HepG2 (cell line): ENCODE measurements at regions not wholly inside any gene's neighbourhood (a gene's known extent, or its start where the extent isn't known, plus 50 kb on each side); places are given as distances from the start of the nearest gene placed in this dataset.
A peak's percentile ranks its signal among the peaks of the same experiment; 100 is the strongest.

Source experiments
- ATAC-seq: fragments of 200-7000 bp; cut with Tn5 transposase; 3 replicates; pipeline ENCODE4 v1.9.1; 2020; ENCODE audit warnings: mild to moderate bottlenecking, moderate library complexity
- BruUV-seq: library from RNA; stranded (reverse); fragments of 400-500 nt; replicated peaks from 2 replicates; lab custom pipeline; 2021; lab: Mats Ljungman, UMichigan
- CTCF ChIA-PET: fragments of 300-600 bp; formaldehyde crosslinking; extraction: SDS; loops from one replicate; lab custom pipeline; 2021; ENCODE audit warnings: low total read pairs, inconsistent platforms, low intra/inter-chr PET ratio; lab: Yijun Ruan, JAX
- POLR2A ChIA-PET: fragments of 350-600 bp; sonication (Branson Sonifier 250); formaldehyde crosslinking; loops from one replicate; lab custom pipeline; 2020; ENCODE audit warnings: antibody characterized with exemption, inconsistent platforms; lab: Yijun Ruan, JAX
- DNase-seq: peaks from one replicate; pipeline ENCODE4 v3.0.0-alpha.2; 2015; ENCODE audit warnings: low spot score
- FAIRE-seq: peaks from 3 replicates; lab custom pipeline; 2011; peaks lifted over from hg19 to GRCh38; lab: Jason Lieb, UNC
- H2AFZ ChIP-seq: one replicate; pipeline ENCODE4 v1.6.1; 2011; ENCODE audit warnings: low read length, inconsistent platforms
- H3K27ac ChIP-seq: fragments of 300-600 bp; 3 replicates; pipeline ENCODE4 v1.8.0; 2011; ENCODE audit warnings: mixed run types, mild to moderate bottlenecking, mixed read lengths, low read length, inconsistent platforms; ENCODE audit not compliant: insufficient read depth; ENCODE audit errors: extremely low read length
- H3K27me3 ChIP-seq, 2 experiments: fragments of 200-600 bp in 1 of 2; 2 replicates in 1 of 2; 3 replicates in 1 of 2; pipeline versions ENCODE4 v1.6.0 to v1.8.0; 2011; ENCODE audit warnings: low read length in 2 of 2, mild to moderate bottlenecking in 2 of 2, moderate library complexity in 2 of 2, inconsistent platforms in 1 of 2; ENCODE audit not compliant: insufficient read depth in 2 of 2, control insufficient read depth in 1 of 2
- H3K36me3 ChIP-seq, 2 experiments: fragments of 200-600 bp in 1 of 2; replicated peaks in 1 of 2; 2 replicates in 1 of 2; 3 replicates in 1 of 2; pipeline versions ENCODE4 v1.5.1 to v1.8.0; 2011; ENCODE audit warnings: low read length in 2 of 2, inconsistent platforms in 1 of 2; ENCODE audit not compliant: insufficient read depth in 2 of 2, control insufficient read depth in 1 of 2
- H3K4me1 ChIP-seq: 2 replicates; pipeline ENCODE4 v1.5.1; 2012; ENCODE audit warnings: low read length, inconsistent platforms; ENCODE audit not compliant: insufficient read depth
- H3K4me2 ChIP-seq: 2 replicates; pipeline ENCODE4 v1.6.0; 2011; ENCODE audit warnings: low read depth, low read length, inconsistent platforms
- H3K4me3 ChIP-seq, 3 experiments: fragments of 200-600 bp in 1 of 3; sonication (generic), shearing (Covaris generic) in 1 of 3; replicated peaks in 1 of 3; 2 replicates each; pipeline ENCODE4 v1.5.1; 2011 to 2016; ENCODE audit warnings: low read length in 3 of 3, inconsistent platforms in 2 of 3, low read depth in 2 of 3, mild to moderate bottlenecking in 2 of 3, control low read depth in 1 of 3, mixed read lengths in 1 of 3; ENCODE audit not compliant: insufficient read depth in 1 of 3
- H3K79me2 ChIP-seq: one replicate; pipeline ENCODE4 v1.6.1; 2011; ENCODE audit warnings: low read length, inconsistent platforms; ENCODE audit not compliant: insufficient read depth
- H3K9ac ChIP-seq: 2 replicates; pipeline ENCODE4 v1.6.0; 2011; ENCODE audit warnings: mild to moderate bottlenecking, low read depth, low read length, inconsistent platforms; ENCODE audit not compliant: insufficient read depth
- H3K9me3 ChIP-seq: 2 replicates; pipeline ENCODE4 v1.5.1; 2012; ENCODE audit warnings: mild to moderate bottlenecking, low read length
- H4K20me1 ChIP-seq: 2 replicates; pipeline ENCODE4 v1.6.0; 2011; ENCODE audit warnings: inconsistent platforms, mild to moderate bottlenecking, low read length, moderate library complexity; ENCODE audit not compliant: insufficient read depth
- AGO1 ChIP-seq: fragments of 200-400 bp; formaldehyde crosslinking; IDR thresholded peaks from 2 replicates; pipeline ENCODE4 v1.6.1; 2017; ENCODE audit warnings: mild to moderate bottlenecking, low read depth, low read length, moderate library complexity; ENCODE audit not compliant: poor library complexity, severe bottlenecking
- AKAP8 ChIP-seq: sonication (generic); formaldehyde crosslinking; IDR thresholded peaks from 2 replicates; pipeline ENCODE4 v1.5.1; 2020; ENCODE audit warnings: mild to moderate bottlenecking, missing genetic modification reagents
- ARNT ChIP-seq: fragments of 450-650 bp; IDR thresholded peaks from 2 replicates; pipeline ENCODE4 v1.6.1; 2017
- CENPX ChIP-seq: sonication (generic); formaldehyde crosslinking; IDR thresholded peaks from 2 replicates; pipeline ENCODE4 v1.9.0; 2021; ENCODE audit warnings: mild to moderate bottlenecking, missing genetic modification reagents, moderate library complexity
- DR1 ChIP-seq: sonication (generic); formaldehyde crosslinking; IDR thresholded peaks from 2 replicates; pipeline ENCODE4 v1.8.0; 2021; ENCODE audit warnings: mild to moderate bottlenecking, missing genetic modification reagents, inconsistent platforms
- MEIS1 ChIP-seq: sonication (generic); formaldehyde crosslinking; IDR thresholded peaks from 2 replicates; pipeline ENCODE4 v1.9.0; 2021; ENCODE audit warnings: mild to moderate bottlenecking, missing genetic modification reagents, moderate library complexity, borderline replicate concordance
- NFATC3 ChIP-seq: sonication (generic); formaldehyde crosslinking; IDR thresholded peaks from 2 replicates; pipeline ENCODE4 v1.5.1; 2020; ENCODE audit warnings: mild to moderate bottlenecking, missing genetic modification reagents
- PTBP1 ChIP-seq: fragments of 200-400 bp; formaldehyde crosslinking; IDR thresholded peaks from 2 replicates; pipeline ENCODE4 v1.6.1; 2018; ENCODE audit warnings: low read length, low read depth; ENCODE audit not compliant: poor library complexity, severe bottlenecking
- SMAD1 ChIP-seq: sonication (generic); formaldehyde crosslinking; IDR thresholded peaks from 2 replicates; pipeline ENCODE4 v1.4.0; 2020; ENCODE audit warnings: missing genetic modification reagents, low read depth, mild to moderate bottlenecking, borderline replicate concordance
- ZMYM2 ChIP-seq: sonication (generic); formaldehyde crosslinking; IDR thresholded peaks from 2 replicates; pipeline ENCODE4 v1.8.0; 2022; ENCODE audit warnings: mild to moderate bottlenecking, missing genetic modification reagents
- ZNF121 ChIP-seq: sonication (generic); formaldehyde crosslinking; IDR thresholded peaks from 2 replicates; pipeline ENCODE4 v1.5.0; 2020; ENCODE audit warnings: mild to moderate bottlenecking, missing genetic modification reagents
- ZNF451 ChIP-seq: sonication (generic); formaldehyde crosslinking; IDR thresholded peaks from 2 replicates; pipeline ENCODE4 v1.5.0; 2020; ENCODE audit warnings: mild to moderate bottlenecking, missing genetic modification reagents
- ZNF546 ChIP-seq: sonication (generic); formaldehyde crosslinking; conservative IDR thresholded peaks from 2 replicates; pipeline ENCODE4 v1.8.1; 2023; ENCODE audit warnings: mild to moderate bottlenecking, missing genetic modification reagents
- WGBS: methylation state at CpG from one replicate; pipeline ENCODE4 v1.1.6; 2017; ENCODE audit warnings: low lambda C conversion rate; 5-methylcytosine and 5-hydroxymethylcytosine counted together
- in situ Hi-C: cut with HindIII; loops from 2 replicates; pipeline ENCODE4 v1.10.0; 2017; ENCODE audit warnings: low pct_unique_long_range_greater_than_20kb; ENCODE audit not compliant: extremely low pct_ligation_motif_present
- intact Hi-C: fragments of 100-400 bp; cut with micrococcal nuclease; formaldehyde crosslinking; loops from one replicate; pipeline ENCODE4 v1.10.0; 2022; ENCODE audit not compliant: unreplicated experiment

- Histone ChIP-seq H3K4me2 (no peak overlapping the region), H3K79me2 (no peaks in the 10 kb centered on the region), H3K27me3 (no peaks in the 10 kb centered on the region), H3K4me3 (no peak overlapping the region), H3K27ac (no peak overlapping the region), H3K36me3 (no peaks in the 10 kb centered on the region), H3K4me1 (peaks cover 30% of the 10 kb centered on the region), H3K9ac (no peak overlapping the region), H3K9me3 (no peaks in the 10 kb centered on the region), H4K20me1 (no peaks in the 10 kb centered on the region), H2AFZ (no peak overlapping the region)
- intact Hi-C loops (no loop called here), in situ Hi-C loops (no loop called here)
- no peak for FAIRE-seq
- no peak for DNase-seq
- ChIA-PET CTCF (no interaction called here), POLR2A (no interaction called here)
- no peak for ATAC-seq
- no peak for TF ChIP-seq ZNF451 (CRISPR knock-in tag)
- TF ChIP-seq ARNT, result no peak
- TF ChIP-seq MEIS1 (CRISPR knock-in tag), result no peak
- no peak for TF ChIP-seq DR1 (CRISPR knock-in tag)
- no peak for TF ChIP-seq PTBP1
- TF ChIP-seq SMAD1 (CRISPR knock-in tag), result no peak
- no peak for TF ChIP-seq CENPX
- no peak for TF ChIP-seq ZMYM2 (CRISPR knock-in tag)
- no peak for TF ChIP-seq ZNF546 (CRISPR knock-in tag)
- no peak for TF ChIP-seq AGO1
- TF ChIP-seq AKAP8 (CRISPR knock-in tag), result no peak
- no TSS peak for BruUV-seq
- 8% methylated on average over 1 of the region's 1 CpG for WGBS
These were observed 121.5 kb upstream of the PJA2 start for GRCh38 chr5:109531262-109531661.

- Histone ChIP-seq H3K27me3 (no peaks in the 10 kb centered on the region), H3K79me2 (no peaks in the 10 kb centered on the region), H3K9me3 (no peaks in the 10 kb centered on the region), H3K9ac (no peak overlapping the region), H3K4me2 (0 out of 2 replicates have a peak overlapping the region, but pooled peaks have one; percentile 9), H3K36me3 (no peaks in the 10 kb centered on the region), H2AFZ (no peak overlapping the region), H4K20me1 (no peaks in the 10 kb centered on the region), H3K4me1 (peaks cover 36% of the 10 kb centered on the region), H3K27ac (no peak overlapping the region), H3K4me3 (no peak overlapping the region)
- ATAC-seq (no peak), FAIRE-seq (no peak), DNase-seq (no peak)
- WGBS, result 72% methylated on average over 2 of the region's 2 CpGs
- BruUV-seq, result no TSS peak
- ChIA-PET CTCF (no interaction called here), POLR2A (interaction anchor here (1.1 kb wide), 1 partner anchor 9 kb away, joined by 3 read pairs; no protein-coding TSS in a partner anchor)
- in situ Hi-C loops (no loop called here), intact Hi-C loops (no loop called here)
- TF ChIP-seq NFATC3 (CRISPR knock-in tag) (no peak), ZNF121 (CRISPR knock-in tag) (0 out of 2 replicates have a peak, but pooled peaks have one; percentile 20)
These were observed 120.2 kb upstream of the PJA2 start for GRCh38 chr5:109529987-109530386.
